Naive B cell (primary cell): ENCODE measurements at regions not wholly inside any gene's neighbourhood (a gene's known extent, or its start where the extent isn't known, plus 50 kb on each side); places are given as distances from the start of the nearest gene placed in this dataset.

ENCODE experiments used
- ATAC-seq, 2 donors: fragments of 150-1000 bp; cut with Tn5 transposase; 2 replicates each; pipeline ENCODE4 v1.10.0; 2021; ENCODE audit warnings: low read depth in 2 of 2, mild to moderate bottlenecking in 2 of 2, moderate library complexity in 2 of 2
- DNase-seq: peaks from one replicate; pipeline ENCODE4 v3.0.0; 2022
- H3K27ac Mint-ChIP-seq, 6 donors: one replicate each; pipeline ENCODE4 v1.8.0; 2020 to 2022; ENCODE audit warnings: mild to moderate bottlenecking in 6 of 6, mixed read lengths in 6 of 6, moderate library complexity in 5 of 6, inconsistent platforms in 2 of 6
- H3K27me3 Mint-ChIP-seq, 3 donors: one replicate each; pipeline ENCODE4 v1.8.0; 2021 to 2022; ENCODE audit warnings: mixed read lengths in 3 of 3, mild to moderate bottlenecking in 1 of 3
- H3K36me3 Mint-ChIP-seq, 2 donors: one replicate each; pipeline ENCODE4 v1.8.0; 2020 to 2022; ENCODE audit warnings: mixed read lengths in 2 of 2, inconsistent platforms in 1 of 2, mild to moderate bottlenecking in 1 of 2
- H3K4me1 Mint-ChIP-seq, 3 donors: one replicate each; pipeline ENCODE4 v1.8.0; 2020 to 2022; ENCODE audit warnings: mixed read lengths in 3 of 3, inconsistent platforms in 1 of 3, mild to moderate bottlenecking in 1 of 3, moderate library complexity in 1 of 3
- H3K4me3 Mint-ChIP-seq, 8 donors: one replicate each; pipeline ENCODE4 v1.8.0; 2020 to 2022; ENCODE audit warnings: mild to moderate bottlenecking in 8 of 8, mixed read lengths in 8 of 8, moderate library complexity in 8 of 8, inconsistent platforms in 2 of 8
- H3K9me3 Mint-ChIP-seq, 7 donors: one replicate each; pipeline ENCODE4 v1.8.0; 2020 to 2022; ENCODE audit warnings: mixed read lengths in 7 of 7, mild to moderate bottlenecking in 5 of 7, inconsistent platforms in 2 of 7, moderate library complexity in 1 of 7

GRCh38 chr6:74853991-74854390, 351.9 kb downstream of the COL12A1 start:
- H3K27ac Mint-ChIP-seq = no peak overlapping the region
- no peaks in the 10 kb centered on the region for H3K4me1 Mint-ChIP-seq
- H3K9me3 Mint-ChIP-seq = peaks cover 0 to 8% (median 0%) of the 10 kb centered on the region in 7 donors
- H3K36me3 Mint-ChIP-seq = no peaks in the 10 kb centered on the region
- no peak for DNase-seq
- H3K27me3 Mint-ChIP-seq = no peaks in the 10 kb centered on the region
- no peak overlapping the region for H3K4me3 Mint-ChIP-seq
- no peak for ATAC-seq

- no peaks in the 10 kb centered on the region for H3K27me3 Mint-ChIP-seq
- no peak overlapping the region for H3K27ac Mint-ChIP-seq
- no peaks in the 10 kb centered on the region for H3K36me3 Mint-ChIP-seq
- no peak for DNase-seq
- no peaks in the 10 kb centered on the region for H3K4me1 Mint-ChIP-seq
- no peak for ATAC-seq
- no peak overlapping the region for H3K4me3 Mint-ChIP-seq
- peaks cover 0 to 8% (median 0%) of the 10 kb centered on the region in 7 donors for H3K9me3 Mint-ChIP-seq
Observed at GRCh38 chr6:74851596-74851995, 354.3 kb downstream of the COL12A1 start.

- no peak overlapping the region for H3K4me3 Mint-ChIP-seq
- no peak overlapping the region for H3K27ac Mint-ChIP-seq
- ATAC-seq (no peak), DNase-seq (no peak)
- H3K27me3 Mint-ChIP-seq = no peaks in the 10 kb centered on the region
- peaks cover 1 to 19% (median 5%) of the 10 kb centered on the region in 7 donors for H3K9me3 Mint-ChIP-seq
- no peaks in the 10 kb centered on the region for H3K36me3 Mint-ChIP-seq
- H3K4me1 Mint-ChIP-seq = no peaks in the 10 kb centered on the region
Observed at GRCh38 chr6:74840953-74841352, 364.9 kb downstream of the COL12A1 start.

GRCh38 chr6:74834967-74835366, 370.9 kb downstream of the COL12A1 start:
- DNase-seq (no peak), ATAC-seq (no peak)
- H3K9me3 Mint-ChIP-seq = peaks cover 3 to 20% (median 8%) of the 10 kb centered on the region in 7 donors
- no peak overlapping the region for H3K4me3 Mint-ChIP-seq
- no peaks in the 10 kb centered on the region for H3K27me3 Mint-ChIP-seq
- no peak overlapping the region for H3K27ac Mint-ChIP-seq
- H3K36me3 Mint-ChIP-seq = no peaks in the 10 kb centered on the region
- H3K4me1 Mint-ChIP-seq = no peaks in the 10 kb centered on the region

- Mint-ChIP-seq H3K36me3 (no peaks in the 10 kb centered on the region), H3K4me1 (no peaks in the 10 kb centered on the region), H3K4me3 (no peak overlapping the region), H3K27ac (no peak overlapping the region), H3K27me3 (no peaks in the 10 kb centered on the region), H3K9me3 (peaks cover 7 to 20% (median 11%) of the 10 kb centered on the region in 7 donors)
- ATAC-seq = no peak
- DNase-seq = no peak
Observed at GRCh38 chr6:74826263-74826662, 379.6 kb downstream of the COL12A1 start.

- H3K9me3 Mint-ChIP-seq = peaks cover 2 to 36% (median 19%) of the 10 kb centered on the region in 7 donors
- no peaks in the 10 kb centered on the region for H3K27me3 Mint-ChIP-seq
- no peak for DNase-seq
- H3K27ac Mint-ChIP-seq = no peak overlapping the region
- no peak for ATAC-seq
- no peak overlapping the region for H3K4me3 Mint-ChIP-seq
- H3K4me1 Mint-ChIP-seq = no peaks in the 10 kb centered on the region
- peaks cover 5 to 8% of the 10 kb centered on the region in 2 donors for H3K36me3 Mint-ChIP-seq
Observed at GRCh38 chr6:74814440-74814839, 391.4 kb downstream of the COL12A1 start.

GRCh38 chr6:74807674-74808073, 398.2 kb downstream of the COL12A1 start:
- no peaks in the 10 kb centered on the region for H3K4me1 Mint-ChIP-seq
- H3K36me3 Mint-ChIP-seq = no peaks in the 10 kb centered on the region
- no peak overlapping the region for H3K27ac Mint-ChIP-seq
- H3K9me3 Mint-ChIP-seq = peaks cover 0 to 7% (median 0%) of the 10 kb centered on the region in 7 donors
- no peak overlapping the region for H3K4me3 Mint-ChIP-seq
- DNase-seq = no peak
- no peaks in the 10 kb centered on the region for H3K27me3 Mint-ChIP-seq
- ATAC-seq = no peak

GRCh38 chr6:74805916-74806696, 399.7 kb downstream of the COL12A1 start:
- H3K27ac Mint-ChIP-seq = no peak overlapping the region
- H3K9me3 Mint-ChIP-seq = peaks cover 0 to 14% (median 7%) of the 10 kb centered on the region in 7 donors
- no peaks in the 10 kb centered on the region for H3K36me3 Mint-ChIP-seq
- no peaks in the 10 kb centered on the region for H3K27me3 Mint-ChIP-seq
- H3K4me1 Mint-ChIP-seq = no peaks in the 10 kb centered on the region
- H3K4me3 Mint-ChIP-seq = peak overlapping the region in 1 of 8 donors; percentile 32
- DNase-seq (no peak), ATAC-seq (no peak)

- H3K27ac Mint-ChIP-seq = no peak overlapping the region
- no peaks in the 10 kb centered on the region for H3K4me1 Mint-ChIP-seq
- H3K36me3 Mint-ChIP-seq = no peaks in the 10 kb centered on the region
- no peaks in the 10 kb centered on the region for H3K27me3 Mint-ChIP-seq
- H3K9me3 Mint-ChIP-seq = peaks cover 10 to 57% (median 22%) of the 10 kb centered on the region in 7 donors
- no peak overlapping the region for H3K4me3 Mint-ChIP-seq
- no peak for ATAC-seq
- DNase-seq = no peak
Observed at GRCh38 chr6:74798302-74798701, 407.6 kb downstream of the COL12A1 start.

GRCh38 chr6:74785236-74785635, 420.6 kb downstream of the COL12A1 start:
- Mint-ChIP-seq H3K9me3 (peaks cover 0 to 16% (median 8%) of the 10 kb centered on the region in 7 donors), H3K27ac (no peak overlapping the region), H3K4me3 (no peak overlapping the region), H3K4me1 (no peaks in the 10 kb centered on the region), H3K36me3 (no peaks in the 10 kb centered on the region), H3K27me3 (no peaks in the 10 kb centered on the region)
- DNase-seq (no peak), ATAC-seq (no peak)

- DNase-seq (no peak), ATAC-seq (no peak)
- H3K4me1 Mint-ChIP-seq = no peaks in the 10 kb centered on the region
- H3K27ac Mint-ChIP-seq = no peak overlapping the region
- peaks cover 0 to 10% (median 4%) of the 10 kb centered on the region in 7 donors for H3K9me3 Mint-ChIP-seq
- no peak overlapping the region for H3K4me3 Mint-ChIP-seq
- H3K36me3 Mint-ChIP-seq = no peaks in the 10 kb centered on the region
- no peaks in the 10 kb centered on the region for H3K27me3 Mint-ChIP-seq
Observed at GRCh38 chr6:74782346-74782745, 423.5 kb downstream of the COL12A1 start.

- no peaks in the 10 kb centered on the region for H3K36me3 Mint-ChIP-seq
- DNase-seq = no peak
Observed at GRCh38 chr6:74780831-74781230, 425.0 kb downstream of the COL12A1 start.

GRCh38 chr6:74768738-74769137, 437.1 kb downstream of the COL12A1 start:
- no peaks in the 10 kb centered on the region for H3K27me3 Mint-ChIP-seq
- peaks cover 0 to 5% (median 0%) of the 10 kb centered on the region in 7 donors for H3K9me3 Mint-ChIP-seq
- no peaks in the 10 kb centered on the region for H3K4me1 Mint-ChIP-seq
- H3K4me3 Mint-ChIP-seq = no peak overlapping the region
- ATAC-seq = no peak
- DNase-seq = no peak
- no peaks in the 10 kb centered on the region for H3K36me3 Mint-ChIP-seq
- H3K27ac Mint-ChIP-seq = no peak overlapping the region

More at GRCh38 chr6:74780831-74781230, 425.0 kb downstream of the COL12A1 start:
- ATAC-seq = no peak
- Mint-ChIP-seq H3K27me3 (no peaks in the 10 kb centered on the region), H3K4me3 (no peak overlapping the region), H3K9me3 (peaks cover 0 to 10% (median 4%) of the 10 kb centered on the region in 7 donors), H3K4me1 (no peaks in the 10 kb centered on the region), H3K27ac (no peak overlapping the region)

GRCh38 chr6:74768120-74768519, 437.7 kb downstream of the COL12A1 start:
- H3K9me3 Mint-ChIP-seq = peaks cover 0 to 5% (median 0%) of the 10 kb centered on the region in 7 donors
- no peaks in the 10 kb centered on the region for H3K36me3 Mint-ChIP-seq
- no peak overlapping the region for H3K4me3 Mint-ChIP-seq
- DNase-seq (no peak), ATAC-seq (no peak)
- H3K27ac Mint-ChIP-seq = no peak overlapping the region
- H3K27me3 Mint-ChIP-seq = no peaks in the 10 kb centered on the region
- no peaks in the 10 kb centered on the region for H3K4me1 Mint-ChIP-seq
